Fibroblast of lung (primary cell): ENCODE measurements at regions not wholly inside any gene's neighbourhood (a gene's known extent, or its start where the extent isn't known, plus 50 kb on each side); places are given as distances from the start of the nearest gene placed in this dataset.

Source experiments
- DNase-seq, 2 donors: peaks; one replicate each; pipeline versions ENCODE4 v3.0.0 to v3.0.0-alpha.2; 2010; ENCODE audit warnings: low read depth in 2 of 2
- H2AFZ ChIP-seq: 2 replicates; pipeline ENCODE4 v1.5.1; 2012; ENCODE audit warnings: low read length, control low read depth, inconsistent platforms
- H3K27ac ChIP-seq: 2 replicates; pipeline ENCODE4 v1.5.1; 2011; ENCODE audit warnings: low read length, control low read depth; ENCODE audit not compliant: insufficient read depth
- H3K27me3 ChIP-seq: 2 replicates; pipeline ENCODE4 v1.5.1; 2011; ENCODE audit warnings: mild to moderate bottlenecking, low read length; ENCODE audit not compliant: control insufficient read depth, insufficient read depth
- H3K36me3 ChIP-seq: 2 replicates; pipeline ENCODE4 v1.5.1; 2011; ENCODE audit warnings: low read length; ENCODE audit not compliant: control insufficient read depth, insufficient read depth
- H3K4me1 ChIP-seq: 2 replicates; pipeline ENCODE4 v1.5.1; 2011; ENCODE audit warnings: low read length; ENCODE audit not compliant: control insufficient read depth, insufficient read depth; ENCODE audit errors: extremely low read depth
- H3K4me2 ChIP-seq: 2 replicates; pipeline ENCODE4 v1.5.1; 2011; ENCODE audit warnings: low read length, control low read depth; ENCODE audit not compliant: insufficient read depth; ENCODE audit errors: extremely low read depth
- H3K4me3 ChIP-seq, 4 experiments: fragments of 200-600 bp in 1 of 4; sonication (generic) in 1 of 4; replicated peaks in 1 of 4; 2 replicates each; pipeline ENCODE4 v1.5.1; 2011 to 2016; ENCODE audit warnings: low read length in 4 of 4, low read depth in 3 of 4, mild to moderate bottlenecking in 3 of 4, control low read depth in 2 of 4, inconsistent platforms in 1 of 4, mixed read lengths in 1 of 4; ENCODE audit not compliant: insufficient read depth in 1 of 4; ENCODE audit errors: control extremely low read depth in 1 of 4
- H3K79me2 ChIP-seq: 2 replicates; pipeline ENCODE4 v1.5.1; 2012; ENCODE audit warnings: mild to moderate bottlenecking, low read length, inconsistent platforms; ENCODE audit not compliant: control insufficient read depth, insufficient read depth
- H3K9ac ChIP-seq: 2 replicates; pipeline ENCODE4 v1.5.1; 2011; ENCODE audit warnings: mild to moderate bottlenecking, low read length, control low read depth; ENCODE audit not compliant: insufficient read depth
- H3K9me3 ChIP-seq: 2 replicates; pipeline ENCODE4 v1.5.1; 2012; ENCODE audit warnings: low read depth, low read length; ENCODE audit not compliant: control insufficient read depth, insufficient read depth
- H4K20me1 ChIP-seq: 2 replicates; pipeline ENCODE4 v1.5.1; 2011; ENCODE audit warnings: low read length; ENCODE audit not compliant: control insufficient read depth, insufficient read depth; ENCODE audit errors: extremely low read depth
- CTCF ChIP-seq, 2 donors: IDR thresholded peaks in 1 of 2; conservative IDR thresholded peaks in 1 of 2; 1 replicate in 1 of 2; 2 replicates in 1 of 2; pipeline ENCODE4 v1.5.1; 2011 to 2012; ENCODE audit warnings: low read length in 2 of 2, control low read depth in 1 of 2, inconsistent platforms in 1 of 2, low read depth in 1 of 2, mild to moderate bottlenecking in 1 of 2
- EZH2 ChIP-seq: IDR thresholded peaks from 2 replicates; pipeline ENCODE4 v1.5.1; 2012; ENCODE audit warnings: low read length, control low read depth, mild to moderate bottlenecking; ENCODE audit errors: missing control alignments

GRCh38 chr4:128653527-128654444 lies 155.7 kb upstream of the JADE1 start:
- Histone ChIP-seq H3K4me3 (no peak overlapping the region), H3K9me3 (no peaks in the 10 kb centered on the region), H2AFZ (no peak overlapping the region), H3K9ac (no peak overlapping the region), H3K27me3 (no peaks in the 10 kb centered on the region), H4K20me1 (no peaks in the 10 kb centered on the region), H3K4me2 (no peak overlapping the region), H3K27ac (no peak overlapping the region), H3K79me2 (no peaks in the 10 kb centered on the region), H3K36me3 (no peaks in the 10 kb centered on the region), H3K4me1 (peaks cover 9% of the 10 kb centered on the region)
- DNase-seq, result peak in 1 of 2 donors; percentile 81
- TF ChIP-seq EZH2 (no peak), CTCF (conservative IDR thresholded peaks at IDR 0.05 in 1 of 2, IDR thresholded peaks at IDR 0.05 in 1 of 2; ENCODE audit: low read depth in 1 of 2, low read length in 2 of 2) (no peak)

GRCh38 chr4:128649575-128650205 lies 159.8 kb upstream of the JADE1 start:
- TF ChIP-seq CTCF (conservative IDR thresholded peaks at IDR 0.05 in 1 of 2, IDR thresholded peaks at IDR 0.05 in 1 of 2; ENCODE audit: low read depth in 1 of 2, low read length in 2 of 2) (no peak), EZH2 (no peak)
- H3K27ac ChIP-seq, result no peak overlapping the region
- DNase-seq, result peak; percentile 46 to 75
- H3K27me3 ChIP-seq, result no peaks in the 10 kb centered on the region
- H4K20me1 ChIP-seq, result no peaks in the 10 kb centered on the region
- no peak overlapping the region for H3K9ac ChIP-seq
- no peaks in the 10 kb centered on the region for H3K9me3 ChIP-seq
- H3K4me3 ChIP-seq, result no peak overlapping the region
- no peaks in the 10 kb centered on the region for H3K79me2 ChIP-seq
- peak overlapping the region; percentile 32 for H3K4me2 ChIP-seq
- no peak overlapping the region for H2AFZ ChIP-seq
- peaks cover 6% of the 10 kb centered on the region for H3K4me1 ChIP-seq
- no peaks in the 10 kb centered on the region for H3K36me3 ChIP-seq

- Histone ChIP-seq H3K9ac (no peak overlapping the region), H3K4me1 (peaks cover 6% of the 10 kb centered on the region), H3K4me2 (no peak overlapping the region), H3K27me3 (no peaks in the 10 kb centered on the region), H3K9me3 (no peaks in the 10 kb centered on the region), H3K4me3 (no peak overlapping the region), H3K79me2 (no peaks in the 10 kb centered on the region), H3K27ac (no peak overlapping the region), H3K36me3 (no peaks in the 10 kb centered on the region), H4K20me1 (no peaks in the 10 kb centered on the region), H2AFZ (no peak overlapping the region)
- DNase-seq, result no peak
- TF ChIP-seq CTCF (conservative IDR thresholded peaks at IDR 0.05 in 1 of 2, IDR thresholded peaks at IDR 0.05 in 1 of 2; ENCODE audit: low read depth in 1 of 2, low read length in 2 of 2) (no peak), EZH2 (no peak)
Measured at GRCh38 chr4:128649161-128649560, 160.3 kb upstream of the JADE1 start.
